ENCODE measurements at regions not wholly inside any gene's neighbourhood (a gene's known extent, or its start where the extent isn't known, plus 50 kb on each side); places are given as distances from the start of the nearest gene placed in this dataset.

- Mint-ChIP-seq H3K36me3 (ENCODE audit: low read depth) (no peaks in the 10 kb centered on the region), H3K27me3 (ENCODE audit: low read depth) (peaks cover 3% of the 10 kb centered on the region), H3K4me1 (ENCODE audit: low read depth) (no peaks in the 10 kb centered on the region), H3K9me3 (ENCODE audit: low read depth) (no peaks in the 10 kb centered on the region), H3K27ac (ENCODE audit: unreplicated experiment) (no peak overlapping the region), H3K4me3 (ENCODE audit: unreplicated experiment) (no peak overlapping the region)
- no peak for DNase-seq (ENCODE audit: low spot score)
- no peak for TF ChIP-seq CTCF (IDR thresholded peaks at IDR 0.05)
Measured at GRCh38 chr18:75558790-75559189, 131.3 kb upstream of the SMIM21 start.

- DNase-seq (ENCODE audit: low spot score), result no peak
- peaks cover 9% of the 10 kb centered on the region for H3K27me3 Mint-ChIP-seq (ENCODE audit: low read depth)
- H3K9me3 Mint-ChIP-seq (ENCODE audit: low read depth), result no peaks in the 10 kb centered on the region
- H3K4me1 Mint-ChIP-seq (ENCODE audit: low read depth), result no peaks in the 10 kb centered on the region
- H3K36me3 Mint-ChIP-seq (ENCODE audit: low read depth), result no peaks in the 10 kb centered on the region
- no peak overlapping the region for H3K4me3 Mint-ChIP-seq (ENCODE audit: unreplicated experiment)
- TF ChIP-seq CTCF (IDR thresholded peaks at IDR 0.05), result no peak
- H3K27ac Mint-ChIP-seq (ENCODE audit: unreplicated experiment), result no peak overlapping the region
Measured at GRCh38 chr18:75556841-75557240, 129.3 kb upstream of the SMIM21 start.

GRCh38 chr18:75554644-75555185 is 127.2 kb upstream of the SMIM21 start:
- H3K4me1 Mint-ChIP-seq (ENCODE audit: low read depth), result peaks cover 8% of the 10 kb centered on the region
- H3K9me3 Mint-ChIP-seq (ENCODE audit: low read depth), result no peaks in the 10 kb centered on the region
- H3K27ac Mint-ChIP-seq (ENCODE audit: unreplicated experiment), result no peak overlapping the region
- peaks cover 14% of the 10 kb centered on the region for H3K27me3 Mint-ChIP-seq (ENCODE audit: low read depth)
- DNase-seq (ENCODE audit: low spot score), result no peak
- no peaks in the 10 kb centered on the region for H3K36me3 Mint-ChIP-seq (ENCODE audit: low read depth)
- no peak for TF ChIP-seq CTCF (IDR thresholded peaks at IDR 0.05)
- no peak overlapping the region for H3K4me3 Mint-ChIP-seq (ENCODE audit: unreplicated experiment)

- H3K36me3 Mint-ChIP-seq (ENCODE audit: low read depth), result no peaks in the 10 kb centered on the region
- TF ChIP-seq CTCF (IDR thresholded peaks at IDR 0.05), result no peak
- peaks cover 8% of the 10 kb centered on the region for H3K4me1 Mint-ChIP-seq (ENCODE audit: low read depth)
- H3K27ac Mint-ChIP-seq (ENCODE audit: unreplicated experiment), result no peak overlapping the region
- no peaks in the 10 kb centered on the region for H3K9me3 Mint-ChIP-seq (ENCODE audit: low read depth)
- no peak for DNase-seq (ENCODE audit: low spot score)
- no peak overlapping the region for H3K4me3 Mint-ChIP-seq (ENCODE audit: unreplicated experiment)
- H3K27me3 Mint-ChIP-seq (ENCODE audit: low read depth), result peaks cover 15% of the 10 kb centered on the region
Measured at GRCh38 chr18:75554176-75554575, 126.7 kb upstream of the SMIM21 start.

GRCh38 chr18:75553021-75553420 is 125.5 kb upstream of the SMIM21 start:
- no peak for DNase-seq (ENCODE audit: low spot score)
- Mint-ChIP-seq H3K9me3 (ENCODE audit: low read depth) (no peaks in the 10 kb centered on the region), H3K27ac (ENCODE audit: unreplicated experiment) (no peak overlapping the region), H3K27me3 (ENCODE audit: low read depth) (peaks cover 17% of the 10 kb centered on the region), H3K36me3 (ENCODE audit: low read depth) (no peaks in the 10 kb centered on the region), H3K4me1 (ENCODE audit: low read depth) (peaks cover 8% of the 10 kb centered on the region), H3K4me3 (ENCODE audit: unreplicated experiment) (no peak overlapping the region)
- no peak for TF ChIP-seq CTCF (IDR thresholded peaks at IDR 0.05)
